GM12878 (cell line): ENCODE measurements at regions not wholly inside any gene's neighbourhood (a gene's known extent, or its start where the extent isn't known, plus 50 kb on each side); places are given as distances from the start of the nearest gene placed in this dataset.

Source experiments
- ATAC-seq: fragments of 200-7000 bp; cut with Tn5 transposase; 3 replicates; pipeline ENCODE4 v1.9.1; 2020; ENCODE audit warnings: mild to moderate bottlenecking, moderate library complexity
- BruUV-seq: library from RNA; stranded (reverse); fragments of 400-500 nt; replicated peaks from 2 replicates; lab custom pipeline; 2021; lab: Mats Ljungman, UMichigan
- CTCF ChIA-PET: fragments of 300-600 bp; sonication (Branson Sonifier 250); formaldehyde crosslinking; extraction: SDS; loops from one replicate; lab custom pipeline; 2021; ENCODE audit warnings: inconsistent platforms; lab: Yijun Ruan, JAX
- POLR2A ChIA-PET: fragments of 350-600 bp; formaldehyde crosslinking; extraction: SDS; loops from one replicate; lab custom pipeline; 2021; ENCODE audit warnings: inconsistent platforms; lab: Charles Lee
- RAD21 ChIA-PET: fragments of 300-600 bp; sonication (Branson Sonifier 250); formaldehyde crosslinking; loops from one replicate; lab custom pipeline; 2023; ENCODE audit warnings: antibody characterized with exemption; ENCODE audit not compliant: unreplicated experiment; lab: Charles Lee
- SMC1A ChIA-PET: fragments of 300-600 bp; sonication (Branson Sonifier 250); formaldehyde crosslinking; loops from one replicate; lab custom pipeline; 2023; ENCODE audit not compliant: unreplicated experiment, uncharacterized antibody; lab: Charles Lee
- DNase-seq: peaks from one replicate; pipeline ENCODE4 v3.0.0-alpha.2; 2011; ENCODE audit warnings: low read depth, low spot score
- FAIRE-seq: peaks from 3 replicates; lab custom pipeline; 2011; peaks lifted over from hg19 to GRCh38; lab: Jason Lieb, UNC
- H2AFZ ChIP-seq: 2 replicates; pipeline ENCODE4 v1.6.0; 2011; ENCODE audit warnings: low read depth, low read length, control low read depth; ENCODE audit not compliant: control insufficient read depth
- H3K27ac ChIP-seq: 2 replicates; pipeline ENCODE4 v1.5.1; 2011; ENCODE audit warnings: control low read depth; ENCODE audit not compliant: control insufficient read depth, insufficient read depth
- H3K27me3 ChIP-seq, 2 experiments: replicated peaks in 1 of 2; 2 replicates each; pipeline versions ENCODE4 v1.6.0 to v1.6.1; 2011; ENCODE audit warnings: low read length in 1 of 2; ENCODE audit not compliant: control insufficient read depth in 2 of 2, insufficient read depth in 2 of 2
- H3K36me3 ChIP-seq, 2 experiments: 2 replicates each; pipeline ENCODE4 v1.5.1; 2011; ENCODE audit warnings: low read length in 1 of 2; ENCODE audit not compliant: control insufficient read depth in 2 of 2, insufficient read depth in 2 of 2
- H3K4me1 ChIP-seq: 2 replicates; pipeline ENCODE4 v1.6.1; 2011; ENCODE audit warnings: mild to moderate bottlenecking, low read length, moderate library complexity, mixed read lengths; ENCODE audit not compliant: control insufficient read depth, insufficient read depth
- H3K4me2 ChIP-seq: 2 replicates; pipeline ENCODE4 v1.6.0; 2011; ENCODE audit warnings: control low read depth; ENCODE audit not compliant: control insufficient read depth, insufficient read depth
- H3K4me3 ChIP-seq: fragments of 200-600 bp; sonication (generic); 2 replicates; pipeline ENCODE4 v1.5.1; 2016
- H3K79me2 ChIP-seq: 2 replicates; pipeline ENCODE4 v1.6.0; 2011; ENCODE audit warnings: low read length; ENCODE audit not compliant: control insufficient read depth, insufficient read depth
- H3K9ac ChIP-seq: 2 replicates; pipeline ENCODE4 v1.8.0; 2011; ENCODE audit warnings: low read length, control low read depth, mixed read lengths; ENCODE audit not compliant: control insufficient read depth, insufficient read depth
- H3K9me3 ChIP-seq: replicated peaks from 3 replicates; pipeline ENCODE4 v1.5.1; 2011; ENCODE audit warnings: mild to moderate bottlenecking, low read length; ENCODE audit not compliant: control insufficient read depth, insufficient read depth
- H4K20me1 ChIP-seq: 2 replicates; pipeline ENCODE4 v1.6.0; 2011; ENCODE audit not compliant: control insufficient read depth, insufficient read depth
- ATF7 ChIP-seq: fragments of 450-650 bp; IDR thresholded peaks from 2 replicates; pipeline ENCODE4 v1.6.1; 2016; ENCODE audit warnings: low read depth, mild to moderate bottlenecking
- CREM ChIP-seq: IDR thresholded peaks from 2 replicates; pipeline ENCODE4 v1.6.1; 2014; ENCODE audit warnings: antibody characterized with exemption, low read depth
- DPF2 ChIP-seq: fragments of 450-650 bp; IDR thresholded peaks from 2 replicates; pipeline ENCODE4 v1.6.1; 2017; ENCODE audit warnings: mild to moderate bottlenecking
- EZH2 ChIP-seq: IDR thresholded peaks from 2 replicates; pipeline ENCODE4 v1.6.1; 2012; ENCODE audit warnings: low read depth, mild to moderate bottlenecking, control low read depth, inconsistent platforms, low read length, borderline replicate concordance; ENCODE audit not compliant: control insufficient read depth
- NR2F1 ChIP-seq: fragments of 450-650 bp; conservative IDR thresholded peaks from 2 replicates; pipeline ENCODE4 v1.6.1; 2017; ENCODE audit warnings: mild to moderate bottlenecking
- RB1 ChIP-seq: fragments of 450-650 bp; formaldehyde crosslinking; IDR thresholded peaks from 2 replicates; pipeline ENCODE4 v1.6.1; 2017; ENCODE audit warnings: mild to moderate bottlenecking, borderline replicate concordance
- RELA ChIP-seq: fragments of 450-650 bp; IDR thresholded peaks from 2 replicates; pipeline ENCODE4 v1.8.0; 2014; ENCODE audit warnings: borderline replicate concordance; ENCODE audit not compliant: partially characterized antibody
- RUNX3 ChIP-seq: IDR thresholded peaks from 2 replicates; pipeline ENCODE4 v1.6.1; 2012; ENCODE audit warnings: low read length, inconsistent platforms
- SREBF2 ChIP-seq: IDR thresholded peaks from 2 replicates; pipeline ENCODE4 v1.6.1; 2012; ENCODE audit warnings: mild to moderate bottlenecking, low read length
- SUZ12 ChIP-seq: fragments of 200-600 bp; sonication (generic); IDR thresholded peaks from one replicate; pipeline ENCODE4 v1.6.1; 2018; ENCODE audit warnings: antibody characterized with exemption, mild to moderate bottlenecking; ENCODE audit not compliant: unreplicated experiment
- TCF7 ChIP-seq: IDR thresholded peaks from 2 replicates; pipeline ENCODE4 v1.6.1; 2014; ENCODE audit warnings: antibody characterized with exemption, borderline replicate concordance
- WRNIP1 ChIP-seq: IDR thresholded peaks from 2 replicates; pipeline ENCODE4 v1.6.1; 2011; ENCODE audit warnings: low read depth, low read length, improper control_type of control experiment, borderline replicate concordance
- YBX1 ChIP-seq: fragments of 450-650 bp; IDR thresholded peaks from 2 replicates; pipeline ENCODE4 v1.6.1; 2016; ENCODE audit warnings: antibody characterized with exemption
- ZBTB40 ChIP-seq: fragments of 450-650 bp; IDR thresholded peaks from 2 replicates; pipeline ENCODE4 v1.6.1; 2016; ENCODE audit warnings: mild to moderate bottlenecking, moderate library complexity, borderline replicate concordance
- WGBS: methylation state at CpG from one replicate; pipeline ENCODE4 v1.1.6; 2016; ENCODE audit warnings: low lambda C conversion rate; ENCODE audit not compliant: insufficient replicate concordance, insufficient coverage; ENCODE audit errors: missing lambda C conversion rate; 5-methylcytosine and 5-hydroxymethylcytosine counted together
- in situ Hi-C: fragments of 300-500 bp; cut with MboI; formaldehyde crosslinking; loops from 9 replicates; pipeline ENCODE4 v1.14.3; 2018; ENCODE audit warnings: mixed read lengths
- intact Hi-C: fragments of 100-400 bp; cut with micrococcal nuclease; formaldehyde crosslinking; loops from one replicate; pipeline ENCODE4 v1.14.2; 2022; ENCODE audit not compliant: unreplicated experiment
- TF ChIP-seq, protein P1 (sequence below): fragments of 450-650 bp; IDR thresholded peaks from 2 replicates; pipeline ENCODE4 v1.6.1; 2016; ENCODE audit warnings: mild to moderate bottlenecking
- TF ChIP-seq, protein P2 (sequence below): fragments of 450-650 bp; formaldehyde crosslinking; IDR thresholded peaks from 2 replicates; pipeline ENCODE4 v1.5.0; 2022; ENCODE audit warnings: mild to moderate bottlenecking, missing genetic modification characterization

DNA sequence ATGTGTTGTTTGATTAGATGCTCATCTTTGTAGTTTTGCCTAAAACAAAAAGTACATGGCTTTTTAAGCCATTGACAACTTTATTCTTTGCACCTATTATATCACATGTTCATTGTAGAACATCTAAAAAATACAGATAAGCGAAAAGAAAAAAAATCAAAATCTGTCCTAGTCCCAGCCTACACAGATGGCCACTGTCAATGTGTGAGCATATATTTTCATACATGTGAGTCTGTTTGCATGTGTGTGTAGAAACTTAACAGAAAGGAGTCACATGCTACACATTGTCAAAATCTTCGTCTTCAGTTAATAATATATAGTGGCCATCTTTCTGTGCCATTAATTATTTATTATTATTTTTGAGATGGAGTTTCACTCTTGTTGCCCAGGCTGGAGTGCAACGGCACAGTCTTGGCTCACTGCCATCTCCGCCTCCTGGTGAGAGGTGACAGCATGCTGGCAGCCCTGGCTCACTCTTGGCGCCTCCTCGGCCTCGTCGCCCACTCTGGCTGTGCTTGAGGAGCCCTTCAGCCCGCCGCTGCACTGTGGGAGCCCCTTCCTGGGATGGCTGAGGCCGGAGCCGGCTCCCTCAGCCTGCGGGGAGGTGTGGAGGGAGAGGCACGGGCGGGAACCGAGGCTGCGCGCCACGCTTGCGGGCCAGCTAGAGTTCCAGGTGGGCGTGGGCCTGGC, 68.5 kb upstream of the AMZ2 start:
- ChIA-PET RAD21 (interaction anchor here (1.5 to 7.3 kb wide), 5 partner anchors 21 to 286 kb away, joined by 6 to 49 read pairs (median 9); partner anchors contain the start of genes AMZ2 and WIPI1), SMC1A (interaction anchor here (1.1 to 8.8 kb wide), 2 partner anchors 11 to 22 kb away, joined by 7 to 60 read pairs; no protein-coding TSS in a partner anchor), CTCF (interaction anchor here (1.0 to 8.2 kb wide), 4 partner anchors 21 to 318 kb away, joined by 3 to 90 read pairs (median 9); no protein-coding TSS in a partner anchor), POLR2A (interaction anchor here (3.0 kb wide), 1 partner anchor 280 kb away, joined by 17 read pairs; no protein-coding TSS in a partner anchor)
- H2AFZ ChIP-seq = no peak overlapping the region
- H3K9ac ChIP-seq = no peak overlapping the region
- ATAC-seq (no peak), FAIRE-seq (no peak), DNase-seq (no peak)
- no peak overlapping the region for H3K4me2 ChIP-seq
- WGBS = 95% methylated on average over 15 of the region's 21 CpGs
- H3K4me1 ChIP-seq = peaks cover 17% of the 10 kb centered on the region
- intact Hi-C loops (loop anchor here (10.0 kb wide), 2 partner anchors 115 to 585 kb away; no protein-coding TSS in a partner anchor), in situ Hi-C loops (no loop called here)
- H3K36me3 ChIP-seq = no peaks in the 10 kb centered on the region
- H4K20me1 ChIP-seq = no peaks in the 10 kb centered on the region
- H3K4me3 ChIP-seq = no peak overlapping the region
- H3K27ac ChIP-seq = no peak overlapping the region
- H3K9me3 ChIP-seq = no peaks in the 10 kb centered on the region; the same call in 2 of the 3 replicates
- no peaks in the 10 kb centered on the region for H3K27me3 ChIP-seq
- H3K79me2 ChIP-seq = peaks cover 10% of the 10 kb centered on the region
- BruUV-seq = no TSS peak
- no peak for TF ChIP-seq WRNIP1
- TF ChIP-seq DPF2 = no peak
- no peak for TF ChIP-seq RELA
- no peak for TF ChIP-seq ATF7
- TF ChIP-seq TCF7 = no peak
- no peak for TF ChIP-seq SUZ12
- TF ChIP-seq, protein P1, sequence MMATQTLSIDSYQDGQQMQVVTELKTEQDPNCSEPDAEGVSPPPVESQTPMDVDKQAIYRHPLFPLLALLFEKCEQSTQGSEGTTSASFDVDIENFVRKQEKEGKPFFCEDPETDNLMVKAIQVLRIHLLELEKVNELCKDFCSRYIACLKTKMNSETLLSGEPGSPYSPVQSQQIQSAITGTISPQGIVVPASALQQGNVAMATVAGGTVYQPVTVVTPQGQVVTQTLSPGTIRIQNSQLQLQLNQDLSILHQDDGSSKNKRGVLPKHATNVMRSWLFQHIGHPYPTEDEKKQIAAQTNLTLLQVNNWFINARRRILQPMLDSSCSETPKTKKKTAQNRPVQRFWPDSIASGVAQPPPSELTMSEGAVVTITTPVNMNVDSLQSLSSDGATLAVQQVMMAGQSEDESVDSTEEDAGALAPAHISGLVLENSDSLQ = no peak
- TF ChIP-seq EZH2 = no peak
- no peak for TF ChIP-seq RUNX3
- no peak for TF ChIP-seq CREM
- no peak for TF ChIP-seq SREBF2
- TF ChIP-seq NR2F1 = no peak
- TF ChIP-seq ZBTB40 = no peak
- no peak for TF ChIP-seq YBX1
- no peak for TF ChIP-seq RB1
- TF ChIP-seq, protein P2, sequence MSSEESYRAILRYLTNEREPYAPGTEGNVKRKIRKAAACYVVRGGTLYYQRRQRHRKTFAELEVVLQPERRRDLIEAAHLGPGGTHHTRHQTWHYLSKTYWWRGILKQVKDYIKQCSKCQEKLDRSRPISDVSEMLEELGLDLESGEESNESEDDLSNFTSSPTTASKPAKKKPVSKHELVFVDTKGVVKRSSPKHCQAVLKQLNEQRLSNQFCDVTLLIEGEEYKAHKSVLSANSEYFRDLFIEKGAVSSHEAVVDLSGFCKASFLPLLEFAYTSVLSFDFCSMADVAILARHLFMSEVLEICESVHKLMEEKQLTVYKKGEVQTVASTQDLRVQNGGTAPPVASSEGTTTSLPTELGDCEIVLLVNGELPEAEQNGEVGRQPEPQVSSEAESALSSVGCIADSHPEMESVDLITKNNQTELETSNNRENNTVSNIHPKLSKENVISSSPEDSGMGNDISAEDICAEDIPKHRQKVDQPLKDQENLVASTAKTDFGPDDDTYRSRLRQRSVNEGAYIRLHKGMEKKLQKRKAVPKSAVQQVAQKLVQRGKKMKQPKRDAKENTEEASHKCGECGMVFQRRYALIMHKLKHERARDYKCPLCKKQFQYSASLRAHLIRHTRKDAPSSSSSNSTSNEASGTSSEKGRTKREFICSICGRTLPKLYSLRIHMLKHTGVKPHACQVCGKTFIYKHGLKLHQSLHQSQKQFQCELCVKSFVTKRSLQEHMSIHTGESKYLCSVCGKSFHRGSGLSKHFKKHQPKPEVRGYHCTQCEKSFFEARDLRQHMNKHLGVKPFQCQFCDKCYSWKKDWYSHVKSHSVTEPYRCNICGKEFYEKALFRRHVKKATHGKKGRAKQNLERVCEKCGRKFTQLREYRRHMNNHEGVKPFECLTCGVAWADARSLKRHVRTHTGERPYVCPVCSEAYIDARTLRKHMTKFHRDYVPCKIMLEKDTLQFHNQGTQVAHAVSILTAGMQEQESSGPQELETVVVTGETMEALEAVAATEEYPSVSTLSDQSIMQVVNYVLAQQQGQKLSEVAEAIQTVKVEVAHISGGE (CRISPR knock-in tag) = no peak
